ENCODE measurements at regions not wholly inside any gene's neighbourhood (a gene's known extent, or its start where the extent isn't known, plus 50 kb on each side); places are given as distances from the start of the nearest gene placed in this dataset.

- TF ChIP-seq POLR2A (IDR thresholded peaks at IDR 0.05) (no peak), CTCF (IDR thresholded peaks at IDR 0.05) (no peak)
- Histone ChIP-seq H3K36me3 (replicated peaks in 1 of 2) (no peaks in the 10 kb centered on the region), H3K27ac (no peak overlapping the region), H3K4me3 (no peak overlapping the region), H3K9me3 (replicated peaks in 1 of 3) (peaks cover 0 to 3% (median 0%) of the 10 kb centered on the region in 3 donors), H3K27me3 (no peaks in the 10 kb centered on the region), H3K4me1 (replicated peaks in 1 of 2) (no peaks in the 10 kb centered on the region)
- intact Hi-C loops (cut with DNase I): no loop called here
- DNase-seq: no peak
- 64 to 75% (median 71%) methylated on average over 8 of the region's 8 CpGs for WGBS, 4 donors
Measured at GRCh38 chr7:137146552-137147337, 196.8 kb downstream of the PTN start.

- no peaks in the 10 kb centered on the region for H3K4me1 ChIP-seq (replicated peaks in 1 of 2)
- H3K4me3 ChIP-seq: no peak overlapping the region
- TF ChIP-seq CTCF (IDR thresholded peaks at IDR 0.05) (no peak), POLR2A (IDR thresholded peaks at IDR 0.05) (no peak)
- no peak for DNase-seq
- peaks cover 0 to 6% (median 0%) of the 10 kb centered on the region in 3 donors for H3K9me3 ChIP-seq (replicated peaks in 1 of 3)
- H3K36me3 ChIP-seq (replicated peaks in 1 of 2): no peaks in the 10 kb centered on the region
- intact Hi-C loops (cut with DNase I): no loop called here
- 48 to 62% (median 53%) methylated on average over 1 of the region's 1 CpG for WGBS, 4 donors
- no peaks in the 10 kb centered on the region for H3K27me3 ChIP-seq
- H3K27ac ChIP-seq: no peak overlapping the region
Measured at GRCh38 chr7:137146012-137146455, 197.5 kb downstream of the PTN start.

- H3K27ac ChIP-seq: no peak overlapping the region
- no peaks in the 10 kb centered on the region for H3K27me3 ChIP-seq
- H3K9me3 ChIP-seq (replicated peaks in 1 of 3): peaks cover 0 to 6% (median 0%) of the 10 kb centered on the region in 3 donors
- no peaks in the 10 kb centered on the region for H3K4me1 ChIP-seq (replicated peaks in 1 of 2)
- intact Hi-C loops (cut with DNase I): no loop called here
- no peak overlapping the region for H3K4me3 ChIP-seq
- TF ChIP-seq CTCF (IDR thresholded peaks at IDR 0.05) (no peak), POLR2A (IDR thresholded peaks at IDR 0.05) (no peak)
- DNase-seq: no peak
- no peaks in the 10 kb centered on the region for H3K36me3 ChIP-seq (replicated peaks in 1 of 2)
Measured at GRCh38 chr7:137142376-137142775, 201.2 kb downstream of the PTN start.

- no peaks in the 10 kb centered on the region for H3K9me3 ChIP-seq (replicated peaks in 1 of 3)
Measured at GRCh38 chr7:137135654-137136350, 207.7 kb downstream of the PTN start.

More at GRCh38 chr7:137135654-137136350, 207.7 kb downstream of the PTN start:
- intact Hi-C loops (cut with DNase I): no loop called here
- H3K27ac ChIP-seq: no peak overlapping the region
- 47 to 69% (median 56%) methylated on average over 3 of the region's 3 CpGs for WGBS, 4 donors
- H3K27me3 ChIP-seq: no peaks in the 10 kb centered on the region
- H3K36me3 ChIP-seq (replicated peaks in 1 of 2): no peaks in the 10 kb centered on the region
- no peaks in the 10 kb centered on the region for H3K4me1 ChIP-seq (replicated peaks in 1 of 2)
- H3K4me3 ChIP-seq: no peak overlapping the region
- no peak for TF ChIP-seq POLR2A (IDR thresholded peaks at IDR 0.05)
- TF ChIP-seq CTCF (IDR thresholded peaks at IDR 0.05): no peak
- DNase-seq: no peak
